GM12865 (cell line): ENCODE measurements at regions not wholly inside any gene's neighbourhood (a gene's known extent, or its start where the extent isn't known, plus 50 kb on each side); places are given as distances from the start of the nearest gene placed in this dataset.
"Not testable (repeated sequence)": the region's sequence is repeated elsewhere in the genome, so short reads cannot be mapped to it uniquely, and the experiment has no call there.

Experiments used
- DNase-seq: peaks from one replicate; pipeline ENCODE4 v3.0.0; 2010; ENCODE audit warnings: low read depth
- H3K4me3 ChIP-seq: 2 replicates; pipeline ENCODE4 v1.5.1; 2011; ENCODE audit warnings: mild to moderate bottlenecking, low read depth, low read length, control low read depth
- CTCF ChIP-seq: IDR thresholded peaks from 2 replicates; pipeline ENCODE4 v1.5.1; 2011; ENCODE audit warnings: low read length, control low read depth, low read depth, inconsistent platforms; ENCODE audit not compliant: insufficient read depth; ENCODE audit errors: missing control alignments

DNA sequence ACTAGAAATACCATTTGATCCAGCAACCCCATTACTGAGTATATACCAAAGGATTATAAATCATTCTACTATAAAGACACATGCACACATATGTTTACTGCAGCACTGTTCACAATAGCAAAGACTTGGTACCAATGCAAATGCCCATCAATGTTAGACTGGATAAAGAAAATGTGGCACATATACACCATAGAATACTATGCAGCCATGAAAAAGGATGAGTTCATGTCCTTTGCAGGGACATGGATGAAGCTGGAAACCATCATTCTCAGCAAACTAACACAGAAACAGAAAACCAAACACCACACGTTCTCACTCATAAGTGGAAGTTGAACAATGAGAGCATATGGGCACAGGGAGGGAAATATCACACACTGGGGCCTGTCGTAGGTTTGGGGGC lies 106.0 kb downstream of the SPATA18 start:
- not testable (repeated sequence) for DNase-seq, H3K4me3 ChIP-seq

DNA sequence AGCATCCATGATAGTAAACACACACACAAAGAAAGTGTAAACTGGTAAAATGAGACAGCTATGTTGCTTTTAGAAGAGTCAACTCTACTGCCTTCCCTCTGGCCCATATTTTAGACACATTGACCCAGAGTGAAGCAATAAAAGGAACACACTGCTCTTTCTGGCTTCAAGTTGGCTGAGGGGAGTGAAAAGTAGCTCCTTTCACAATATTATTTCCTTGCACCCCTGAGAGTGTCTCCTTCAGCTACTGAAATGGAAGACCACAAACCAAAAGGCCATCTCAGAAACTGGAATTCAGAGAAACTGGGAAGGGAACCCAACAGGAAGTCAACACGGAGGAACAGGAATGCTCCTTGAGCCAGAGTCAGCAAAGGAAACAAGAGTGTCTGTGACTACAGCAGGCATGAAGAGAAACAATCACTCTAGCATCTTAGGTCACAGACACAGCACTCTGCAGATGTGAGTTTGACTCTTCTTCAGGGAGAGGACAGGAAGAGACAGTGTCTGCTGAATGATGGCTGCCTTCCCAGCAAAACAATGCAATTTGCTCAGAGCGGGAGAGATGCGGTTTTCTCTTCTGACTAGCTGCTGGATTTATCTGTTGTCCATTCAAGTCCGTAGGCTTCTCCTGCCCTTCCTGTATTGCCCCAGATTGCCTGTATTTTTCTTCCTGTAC lies 106.7 kb downstream of the SPATA18 start:
- no peak for DNase-seq
- no peak for TF ChIP-seq CTCF
- no peak overlapping the region for H3K4me3 ChIP-seq

GRCh38 chr4:52160859-52161258 lies 109.8 kb downstream of the SPATA18 start:
- no peak for TF ChIP-seq CTCF
- no peak overlapping the region for H3K4me3 ChIP-seq
- no peak for DNase-seq

DNA sequence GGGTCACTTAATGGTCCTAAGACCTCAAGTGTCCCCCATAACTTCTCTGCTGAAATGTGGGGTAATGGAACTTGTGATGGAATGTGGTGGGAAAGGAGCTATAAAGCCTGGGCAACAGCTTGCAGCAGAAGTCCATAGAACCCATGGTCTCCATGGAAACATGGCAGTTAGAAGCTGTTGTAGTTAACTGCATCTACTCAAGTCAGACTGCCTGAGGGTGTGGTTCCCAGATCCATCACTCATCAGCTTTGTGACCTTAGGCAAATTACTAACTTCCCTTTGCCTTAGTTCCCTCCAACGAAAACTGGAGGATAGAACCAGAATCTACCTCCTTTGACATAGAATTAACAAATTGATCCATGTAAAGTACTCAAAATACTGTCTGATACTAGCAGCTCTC lies 113.0 kb downstream of the SPATA18 start:
- no peak for TF ChIP-seq CTCF
- H3K4me3 ChIP-seq: no peak overlapping the region
- no peak for DNase-seq

DNA sequence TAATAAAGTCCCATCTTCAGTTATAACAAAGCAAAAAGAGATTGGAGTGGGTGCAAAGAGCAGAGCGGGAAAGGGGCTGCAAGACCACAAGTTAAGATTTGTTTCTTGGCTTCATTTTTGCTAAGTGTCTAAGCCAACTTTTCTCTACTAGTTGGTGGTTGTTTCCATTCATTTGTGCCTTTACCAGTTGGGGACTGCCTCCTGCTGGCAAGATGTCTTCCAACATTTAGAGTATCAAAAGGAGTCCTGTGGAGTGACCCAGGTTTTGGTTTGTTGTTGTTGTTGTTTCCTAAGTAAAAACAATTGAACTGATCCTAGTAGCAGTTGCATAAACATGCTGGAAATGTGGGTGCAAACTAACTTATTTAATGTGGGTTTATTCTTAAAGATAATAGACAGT lies 121.1 kb downstream of the SPATA18 start:
- DNase-seq: no peak
- no peak overlapping the region for H3K4me3 ChIP-seq
- no peak for TF ChIP-seq CTCF

DNA sequence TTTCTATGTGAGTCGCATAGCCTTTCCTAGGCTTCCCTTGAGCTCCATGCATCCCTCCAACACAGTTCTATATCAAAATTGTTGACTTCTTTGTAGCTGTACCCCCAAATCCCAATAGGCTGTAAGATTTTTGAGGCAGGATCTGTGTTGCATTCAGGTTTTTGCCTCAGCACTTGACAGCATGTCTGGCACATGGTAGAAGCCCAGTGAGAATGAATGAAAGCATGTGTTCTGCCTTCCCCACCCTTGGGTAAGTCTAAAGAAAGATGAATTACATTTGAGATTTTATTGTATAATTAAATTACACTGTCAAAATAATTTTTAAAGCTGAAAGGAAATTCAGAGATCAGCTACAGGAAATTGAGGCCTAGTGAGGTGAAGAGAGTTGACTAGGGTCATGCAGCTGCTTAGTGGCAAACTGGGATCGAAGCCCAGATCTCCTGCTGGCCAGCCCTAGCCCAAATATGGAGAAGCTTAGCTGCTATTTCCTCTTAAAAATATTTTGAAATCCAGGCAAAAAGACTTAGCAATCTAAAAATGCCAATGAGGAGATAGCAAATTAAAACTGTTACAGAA lies 122.5 kb downstream of the SPATA18 start:
- no peak overlapping the region for H3K4me3 ChIP-seq
- TF ChIP-seq CTCF: no peak
- no peak for DNase-seq

DNA sequence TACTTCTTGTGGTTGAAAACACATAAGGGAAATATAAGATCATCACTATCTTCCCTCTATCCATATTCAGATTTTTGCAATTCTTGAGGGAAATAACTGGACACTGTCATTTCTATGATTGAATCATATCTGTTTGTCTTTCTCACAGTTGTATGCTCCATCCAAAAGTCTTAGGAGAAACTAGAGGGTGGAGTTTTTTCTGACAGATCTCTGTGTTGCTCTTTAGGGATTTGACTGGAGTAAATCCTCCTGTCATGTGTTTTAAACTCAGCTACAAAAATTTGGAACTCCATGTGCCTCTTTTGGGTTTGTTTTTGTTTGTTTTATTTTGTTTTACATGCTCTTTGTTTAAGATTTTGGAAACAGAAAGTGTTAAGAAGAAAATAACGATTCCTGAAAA lies 136.5 kb downstream of the SPATA18 start:
- no peak for DNase-seq
- TF ChIP-seq CTCF: no peak
- H3K4me3 ChIP-seq: no peak overlapping the region
